MG63 (cell line): ENCODE measurements at regions not wholly inside any gene's neighbourhood (a gene's known extent, or its start where the extent isn't known, plus 50 kb on each side); places are given as distances from the start of the nearest gene placed in this dataset.
"Not testable (repeated sequence)": the region's sequence is repeated elsewhere in the genome, so short reads cannot be mapped to it uniquely, and the experiment has no call there.

ENCODE experiments used
- DNase-seq: peaks from one replicate; pipeline ENCODE4 v3.0.0-alpha.2; 2020
- H3K27me3 ChIP-seq: fragments of 250-450 bp; sonication (Bioruptor Pico); 2 replicates; pipeline ENCODE4 v1.5.1; 2020; ENCODE audit warnings: mild to moderate bottlenecking, moderate library complexity
- H3K36me3 ChIP-seq: fragments of 250-450 bp; sonication (Bioruptor Pico); 2 replicates; pipeline ENCODE4 v1.5.1; 2020; ENCODE audit warnings: mild to moderate bottlenecking, moderate library complexity
- H3K4me3 ChIP-seq: fragments of 250-450 bp; sonication (Bioruptor Pico); 2 replicates; pipeline ENCODE4 v1.5.1; 2020; ENCODE audit warnings: mild to moderate bottlenecking, moderate library complexity
- H3K9me3 ChIP-seq: fragments of 250-450 bp; sonication (Bioruptor Pico); 2 replicates; pipeline ENCODE4 v1.5.1; 2020; ENCODE audit warnings: mild to moderate bottlenecking, moderate library complexity

DNA sequence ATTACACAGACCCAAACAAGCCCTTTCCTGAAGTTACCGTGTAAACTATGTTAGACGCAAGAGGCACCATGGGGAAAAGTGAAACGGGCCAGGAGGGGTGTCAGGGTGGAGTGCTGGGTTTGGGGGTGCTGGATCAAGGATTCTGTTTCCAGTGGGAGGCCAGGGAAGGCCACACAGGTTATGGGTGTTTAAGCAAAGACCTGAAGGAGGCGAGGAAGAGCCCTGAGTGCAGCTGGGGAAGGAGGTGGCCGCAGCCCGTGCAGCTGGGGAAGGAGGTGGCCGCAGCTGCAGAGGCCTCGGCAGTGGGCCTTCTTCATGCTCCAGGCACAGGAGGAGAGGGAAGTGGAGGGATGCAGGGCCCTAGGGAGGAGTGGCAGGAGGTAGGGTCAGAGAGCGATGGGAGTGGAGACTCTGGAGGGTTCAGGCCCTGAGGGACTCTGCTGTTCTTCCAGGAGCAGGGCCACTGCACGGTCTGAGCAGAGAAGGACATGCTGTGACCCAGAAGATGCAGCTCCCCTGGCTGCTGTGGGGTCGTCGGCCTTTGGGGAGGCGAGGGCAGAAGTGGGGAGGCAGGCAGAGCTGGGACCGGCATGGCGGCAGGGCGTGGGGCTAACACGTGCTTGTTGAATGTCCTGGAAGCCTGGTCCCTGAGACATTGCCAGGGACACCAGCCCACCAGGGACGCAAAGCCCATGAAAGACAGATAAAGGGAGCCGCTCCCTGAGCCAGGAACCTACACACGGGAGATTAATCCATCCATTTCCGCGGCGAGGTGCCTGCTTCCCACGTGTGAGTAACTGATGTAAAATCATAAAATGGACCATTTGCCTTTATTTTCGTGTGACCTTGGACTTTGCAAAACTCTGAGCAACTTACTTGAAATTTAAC, 1049.1 kb downstream of the BRD1 start:
- no peaks in the 10 kb centered on the region for H3K27me3 ChIP-seq
- H3K4me3 ChIP-seq = no peak overlapping the region
- H3K36me3 ChIP-seq = no peaks in the 10 kb centered on the region
- no peak for DNase-seq
- H3K9me3 ChIP-seq = peaks cover 2% of the 10 kb centered on the region; the same call in 1 of the 2 replicates

DNA sequence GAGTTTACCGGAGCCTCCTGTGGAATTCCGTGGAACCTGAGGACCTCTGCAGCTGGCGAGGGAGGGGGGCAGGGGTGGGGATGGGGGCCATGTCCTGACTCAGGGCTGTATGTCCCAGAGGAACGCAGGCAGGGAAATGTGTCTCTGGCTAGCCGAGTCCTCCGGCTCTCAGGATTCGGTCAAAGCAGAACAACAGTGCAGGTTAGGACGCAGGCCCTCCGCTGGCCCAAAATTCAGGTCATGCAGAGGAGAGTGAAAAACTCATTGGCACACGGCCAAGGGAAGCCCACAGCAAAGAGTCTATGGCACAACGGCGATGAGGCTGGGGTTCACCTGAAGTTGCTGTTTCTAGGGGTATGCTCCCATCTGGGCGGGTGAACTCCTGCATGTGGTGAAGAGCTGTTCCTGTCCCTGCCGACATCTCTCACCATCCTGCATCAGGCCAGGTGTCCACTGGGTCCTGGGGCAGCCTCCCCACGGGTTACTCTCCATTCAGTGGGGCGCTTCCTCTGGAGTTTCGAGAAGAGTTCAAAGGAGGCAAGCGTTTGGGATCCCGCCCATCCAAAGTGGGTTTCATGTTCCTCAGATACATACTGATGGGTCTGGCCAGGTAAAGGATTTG, 1055.3 kb downstream of the BRD1 start:
- no peak for DNase-seq
- no peaks in the 10 kb centered on the region for H3K27me3 ChIP-seq
- peaks cover 2% of the 10 kb centered on the region; the same call in 1 of the 2 replicates for H3K9me3 ChIP-seq
- no peaks in the 10 kb centered on the region for H3K36me3 ChIP-seq
- H3K4me3 ChIP-seq = no peak overlapping the region

DNA sequence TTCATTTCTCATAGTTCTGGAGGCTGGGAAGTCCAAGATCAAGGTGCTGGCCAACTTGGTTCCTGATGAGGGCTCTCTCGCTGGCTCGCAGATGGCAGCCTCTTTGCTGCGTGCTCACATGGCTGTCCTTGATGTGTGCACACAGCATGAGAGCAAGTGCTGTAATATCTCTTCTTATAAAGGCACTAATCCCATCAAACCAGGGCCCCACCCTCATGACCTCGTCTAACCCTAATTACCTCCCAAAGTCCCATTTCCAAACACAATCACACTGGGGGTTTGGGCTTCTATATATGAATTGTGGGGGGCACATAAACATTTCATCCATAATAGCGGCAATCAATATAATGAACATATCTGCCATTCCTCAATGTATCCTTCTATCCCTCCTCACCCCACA, 1062.1 kb downstream of the BRD1 start:
- no peaks in the 10 kb centered on the region for H3K36me3 ChIP-seq
- H3K9me3 ChIP-seq = no peaks in the 10 kb centered on the region
- H3K27me3 ChIP-seq = no peaks in the 10 kb centered on the region
- H3K4me3 ChIP-seq = no peak overlapping the region
- DNase-seq = no peak

DNA sequence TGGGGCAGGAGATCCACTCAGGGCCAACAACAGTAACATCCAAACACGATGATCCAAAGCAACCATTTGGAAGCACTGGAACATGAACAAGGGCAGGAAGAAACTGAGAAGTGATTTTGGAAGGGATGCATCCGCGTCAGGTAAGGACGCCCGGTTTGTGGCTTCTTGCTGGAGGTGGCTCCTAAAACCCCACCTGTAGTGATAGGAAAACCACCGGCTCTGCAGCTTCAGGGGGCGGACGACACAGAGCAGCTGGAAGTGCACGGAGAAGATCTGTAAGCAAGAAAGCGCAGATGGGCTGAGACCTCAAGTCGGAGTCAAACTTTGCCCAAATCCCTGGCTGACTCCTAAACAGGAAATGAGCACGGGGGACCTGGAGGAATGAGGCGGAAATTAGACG, 1066.1 kb downstream of the BRD1 start:
- no peak for DNase-seq
- Histone ChIP-seq H3K36me3 (no peaks in the 10 kb centered on the region), H3K4me3 (no peak overlapping the region), H3K9me3 (no peaks in the 10 kb centered on the region), H3K27me3 (no peaks in the 10 kb centered on the region)

DNA sequence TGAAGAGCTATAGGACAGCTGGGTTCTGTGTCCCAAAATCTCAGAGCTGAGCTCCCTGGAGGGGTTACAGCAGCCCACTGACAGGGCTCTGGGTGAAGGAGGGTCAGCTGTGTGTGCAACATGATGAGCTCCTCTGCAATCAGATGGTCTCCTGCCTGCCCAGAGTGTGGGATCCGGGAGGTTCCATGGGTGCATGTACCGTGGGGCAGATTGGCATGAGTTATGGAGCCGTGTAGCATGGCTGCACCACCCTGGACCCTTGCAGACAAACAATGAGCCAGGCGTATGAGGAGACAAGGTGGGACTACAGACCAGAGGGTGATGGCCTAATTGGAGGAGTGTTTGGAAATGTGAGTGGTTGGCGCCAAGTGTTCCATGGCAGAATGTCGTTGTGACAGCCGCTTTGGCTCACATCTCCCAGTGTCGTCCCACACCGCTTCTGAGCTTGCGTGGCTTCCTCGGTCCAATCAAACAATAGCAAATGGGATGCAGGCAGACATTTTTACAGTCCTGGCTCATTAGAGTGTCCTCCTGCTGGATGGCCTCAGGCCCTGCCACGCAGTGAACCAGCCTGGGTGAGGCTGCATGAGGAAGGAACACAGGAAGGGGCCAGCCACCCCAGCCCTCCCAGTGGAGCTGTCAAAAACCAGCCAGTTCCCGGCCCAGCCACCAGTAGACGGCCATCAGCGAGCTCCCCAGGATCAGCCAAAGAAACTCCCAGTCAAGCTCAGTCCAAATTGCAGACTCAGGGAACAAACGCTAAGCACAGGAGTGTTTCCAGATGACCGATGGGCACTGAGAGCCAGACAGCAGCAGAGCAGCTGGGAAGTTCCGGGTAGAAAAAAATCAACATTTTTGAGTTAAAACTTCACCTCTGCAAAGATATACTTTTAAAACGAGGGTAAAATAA, 1066.9 kb downstream of the BRD1 start:
- Histone ChIP-seq H3K36me3 (no peaks in the 10 kb centered on the region), H3K27me3 (no peaks in the 10 kb centered on the region), H3K9me3 (no peaks in the 10 kb centered on the region), H3K4me3 (no peak overlapping the region)
- DNase-seq = no peak

DNA sequence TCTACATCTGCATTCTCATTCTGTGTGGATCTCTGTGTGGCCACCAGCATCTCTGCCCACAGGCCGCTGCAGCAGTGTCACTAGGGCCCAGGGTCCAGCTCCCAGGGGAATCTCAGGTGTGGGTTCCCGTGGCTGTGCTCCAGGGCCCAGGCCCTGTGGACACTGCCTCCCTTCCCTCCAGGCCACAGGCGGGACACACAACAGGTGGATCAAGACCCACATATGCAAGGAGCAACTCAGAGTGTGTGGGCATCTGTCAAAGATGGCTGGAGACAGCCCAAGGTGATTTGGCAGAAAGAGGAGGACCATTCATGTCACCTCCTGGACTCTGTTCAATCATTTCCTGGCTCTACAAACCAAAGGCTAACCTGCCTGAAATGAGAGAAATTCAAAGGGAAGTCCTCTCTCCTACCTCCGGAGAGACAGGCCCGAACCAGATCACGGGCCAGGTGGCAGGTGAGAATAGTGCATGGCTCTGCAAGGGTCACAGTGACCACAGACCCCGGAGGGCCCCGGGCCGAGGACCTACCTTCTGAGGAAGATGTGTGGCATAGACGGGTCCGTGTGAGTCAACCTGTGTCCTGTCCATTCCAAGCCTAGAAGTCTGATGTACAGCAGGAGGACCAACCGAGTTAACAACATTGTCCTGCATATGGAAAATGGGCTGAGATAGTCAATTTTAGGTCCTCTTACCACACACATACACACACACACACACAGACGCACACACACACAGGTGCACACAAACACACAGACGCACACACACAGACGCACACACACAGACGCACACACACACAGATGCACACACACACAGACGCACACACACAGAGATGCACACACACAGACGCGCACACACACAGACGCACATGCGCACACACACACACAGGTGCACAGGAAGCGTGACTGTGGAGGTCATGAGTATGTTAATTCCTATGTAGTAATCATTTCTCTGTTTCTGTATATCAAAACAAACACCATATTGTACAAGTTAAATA, 1068.5 kb downstream of the BRD1 start:
- Histone ChIP-seq H3K36me3 (no peaks in the 10 kb centered on the region), H3K4me3 (no peak overlapping the region), H3K27me3 (no peaks in the 10 kb centered on the region), H3K9me3 (no peaks in the 10 kb centered on the region)
- no peak for DNase-seq

DNA sequence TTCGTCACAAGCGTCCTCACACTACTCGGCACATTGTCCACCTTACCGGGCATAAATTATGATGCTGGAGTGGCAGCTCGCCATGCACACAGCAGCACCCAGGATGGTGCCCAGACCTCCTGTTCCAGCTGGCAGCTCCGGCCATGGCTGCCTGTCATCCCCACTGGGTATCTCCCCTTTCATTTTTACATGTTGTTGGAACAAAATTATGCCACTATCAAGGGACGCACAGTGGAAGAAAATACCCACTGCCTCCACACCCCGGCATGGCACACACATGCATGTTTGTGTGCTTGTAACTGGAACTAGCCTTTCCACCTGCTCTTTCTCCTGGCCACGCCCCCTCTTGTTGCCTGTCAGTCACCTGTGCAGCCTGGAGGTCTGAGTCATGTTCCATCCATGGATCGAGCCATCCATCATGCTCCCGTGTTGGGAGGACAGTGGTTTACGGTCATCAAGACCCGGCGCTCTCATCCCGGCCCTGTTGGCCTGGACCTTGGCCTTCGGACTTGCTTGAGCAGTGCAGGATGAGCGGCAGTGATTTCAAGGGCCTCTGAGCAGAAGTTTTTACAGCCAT, 1069.6 kb downstream of the BRD1 start:
- no peak for DNase-seq

DNA sequence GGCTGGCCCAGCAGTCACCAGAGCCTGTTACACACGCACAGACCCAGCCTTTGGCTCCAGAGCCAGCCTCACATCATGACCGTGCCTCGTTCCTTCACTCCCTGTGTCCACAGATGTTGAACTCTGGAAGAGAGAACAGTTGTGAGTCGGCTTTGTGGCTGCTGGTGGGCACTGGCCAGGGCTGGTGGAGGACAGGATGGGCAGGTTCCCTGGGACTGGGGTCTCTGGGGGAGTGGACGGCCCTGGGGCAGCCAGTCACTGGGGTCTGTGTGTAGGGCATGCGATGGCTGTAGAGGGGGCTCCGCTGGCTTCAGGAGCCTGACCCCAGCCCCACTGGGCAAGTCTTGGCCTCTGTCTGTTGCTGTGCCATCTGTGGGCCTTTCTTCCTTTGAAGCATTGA, 1070.1 kb downstream of the BRD1 start:
- no peaks in the 10 kb centered on the region for H3K9me3 ChIP-seq

More for the DNA sequence above, 1069.6 kb downstream of the BRD1 start:
- H3K9me3 ChIP-seq = no peaks in the 10 kb centered on the region
- H3K4me3 ChIP-seq = no peak overlapping the region
- H3K27me3 ChIP-seq = no peaks in the 10 kb centered on the region
- H3K36me3 ChIP-seq = no peaks in the 10 kb centered on the region

DNA sequence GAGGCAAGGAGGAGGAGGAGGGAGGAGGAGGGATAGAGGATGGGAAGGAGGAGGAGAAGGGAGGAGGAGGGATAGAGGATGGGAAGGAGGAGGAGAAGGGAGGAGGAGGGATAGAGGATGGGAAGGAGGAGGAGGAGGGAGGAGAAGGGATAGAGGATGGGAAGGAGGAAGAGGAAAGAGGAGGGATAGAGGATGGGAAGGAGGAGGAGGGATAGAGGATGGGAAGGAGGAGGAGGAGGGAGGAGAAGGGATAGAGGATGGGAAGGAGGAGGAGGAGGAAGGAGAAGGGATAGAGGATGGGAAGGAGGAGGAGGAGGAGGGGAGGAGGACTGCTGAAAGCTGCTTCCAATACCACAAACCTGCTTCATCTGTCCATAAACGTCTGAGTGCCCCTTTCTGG, 1070.5 kb downstream of the BRD1 start:
- not testable (repeated sequence) for H3K9me3 ChIP-seq, H3K36me3 ChIP-seq, H3K4me3 ChIP-seq, DNase-seq, H3K27me3 ChIP-seq

More for the DNA sequence above, 1070.1 kb downstream of the BRD1 start:
- no peaks in the 10 kb centered on the region for H3K27me3 ChIP-seq
- H3K4me3 ChIP-seq = no peak overlapping the region
- DNase-seq = no peak
- no peaks in the 10 kb centered on the region for H3K36me3 ChIP-seq

DNA sequence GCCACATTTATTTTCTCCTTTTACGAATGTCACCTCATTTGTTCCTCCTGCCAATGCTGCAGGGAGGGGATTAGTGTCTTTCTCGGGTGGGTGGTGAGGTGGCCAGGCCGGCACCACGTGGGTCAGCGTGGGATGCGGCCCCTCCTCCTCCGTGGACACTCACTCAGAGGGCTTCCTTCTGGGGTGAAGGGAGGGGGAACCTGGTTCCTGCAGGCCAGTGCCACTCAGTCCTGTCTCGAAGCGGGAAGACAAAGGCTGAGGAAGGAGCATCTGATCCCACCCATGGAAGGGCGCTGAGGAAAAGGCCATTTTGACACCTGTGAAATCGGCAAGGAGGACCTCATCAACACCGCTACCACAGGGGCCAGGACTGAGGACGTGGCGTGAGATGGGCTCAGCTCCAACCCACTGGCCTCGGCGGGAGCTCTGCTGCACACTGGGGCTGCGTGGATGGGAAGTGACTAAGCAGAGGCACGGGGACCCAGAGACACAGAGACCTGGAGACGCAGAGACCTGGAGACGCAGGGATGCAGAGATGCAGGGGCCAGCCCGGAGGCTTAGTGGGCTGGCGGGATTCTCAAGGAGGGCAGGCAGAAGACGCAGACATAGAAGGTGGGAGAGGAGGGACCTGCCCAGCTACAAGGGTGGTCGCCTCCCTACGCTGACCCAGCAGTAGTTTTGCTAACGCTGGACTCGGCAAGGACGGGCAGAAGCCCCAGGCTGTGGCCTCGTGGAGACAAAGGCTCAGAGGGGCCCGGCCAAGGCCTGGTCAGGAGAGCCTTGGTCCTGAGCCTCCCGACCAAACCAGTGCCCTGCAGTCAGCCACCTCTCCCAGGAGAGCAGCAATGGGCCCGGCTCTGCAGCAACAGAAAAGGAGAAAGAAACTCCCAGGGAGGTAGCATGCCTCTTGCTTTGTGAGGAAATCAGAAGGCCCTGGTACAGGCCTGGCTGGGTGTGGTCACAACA, 1071.2 kb downstream of the BRD1 start:
- no peaks in the 10 kb centered on the region for H3K27me3 ChIP-seq
- no peak overlapping the region for H3K4me3 ChIP-seq
- H3K36me3 ChIP-seq = no peaks in the 10 kb centered on the region
- no peak for DNase-seq
- H3K9me3 ChIP-seq = no peaks in the 10 kb centered on the region

DNA sequence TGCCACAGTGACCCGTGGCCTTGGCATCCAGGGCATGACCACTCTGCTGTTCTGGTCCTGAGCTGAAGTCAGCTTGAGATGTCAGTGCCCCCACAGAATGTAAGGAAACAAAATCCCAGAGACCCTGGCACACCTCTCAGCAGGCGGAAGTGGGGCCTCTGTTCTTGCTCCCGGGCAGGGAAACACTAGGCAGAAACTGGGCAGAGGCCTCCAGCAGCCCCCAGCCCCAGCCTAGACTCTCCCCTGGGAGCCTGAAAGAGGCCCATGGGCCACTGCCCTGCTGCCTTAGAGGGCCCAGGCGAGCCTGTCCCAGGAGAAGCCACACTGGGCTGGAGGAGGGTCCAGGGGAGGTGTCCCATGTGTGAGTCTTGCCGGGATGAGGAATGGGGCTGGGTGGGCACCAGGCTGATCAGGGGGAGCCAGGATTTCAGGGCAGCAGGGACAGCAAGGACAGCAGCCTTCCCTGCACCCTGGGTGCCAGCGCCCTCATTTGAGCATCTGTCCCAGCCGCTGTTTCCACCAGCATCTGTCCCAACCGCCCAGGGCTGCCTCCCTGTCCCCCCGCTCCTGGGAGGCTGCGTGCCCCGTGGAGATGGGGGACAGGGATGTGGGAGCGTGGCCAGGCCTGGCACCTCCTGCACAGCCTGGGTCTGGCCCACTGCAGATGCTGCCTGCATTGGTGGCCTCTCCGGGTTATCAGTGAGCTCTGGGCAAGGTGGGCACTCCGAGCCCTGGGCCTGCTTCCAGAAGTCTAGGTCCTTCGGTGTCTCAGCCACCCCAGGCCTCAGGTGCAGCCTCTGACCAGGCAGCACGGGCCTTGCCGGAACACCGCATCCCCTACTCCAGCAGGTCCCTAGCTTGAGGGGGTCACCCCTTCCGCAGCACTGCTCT, 1072.4 kb downstream of the BRD1 start:
- H3K4me3 ChIP-seq = no peak overlapping the region
- no peaks in the 10 kb centered on the region for H3K36me3 ChIP-seq
- H3K9me3 ChIP-seq = no peaks in the 10 kb centered on the region
- no peaks in the 10 kb centered on the region for H3K27me3 ChIP-seq
- no peak for DNase-seq

DNA sequence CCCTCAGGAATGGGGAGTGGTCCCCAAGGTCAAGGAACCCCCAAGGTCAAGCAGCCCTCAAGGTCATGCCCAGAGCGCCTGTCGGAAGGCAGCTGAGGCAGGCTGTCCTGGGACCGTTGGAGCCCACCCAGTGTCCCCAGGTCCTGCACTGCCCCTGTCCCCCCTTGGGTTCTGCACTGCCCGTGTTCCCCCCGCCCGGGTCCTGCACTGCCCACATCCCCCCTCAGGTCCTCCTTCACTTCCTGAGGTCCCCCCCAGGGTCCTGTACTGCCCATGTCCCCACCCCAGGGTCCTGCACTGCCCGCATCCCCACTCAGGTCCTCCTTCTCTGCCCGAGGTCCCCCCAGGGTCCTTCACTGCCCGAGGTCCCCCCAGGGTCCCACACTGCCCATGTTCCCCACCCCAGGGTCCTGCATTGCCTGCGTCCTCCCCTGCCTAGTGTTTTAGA, 1073.0 kb downstream of the BRD1 start:
- no peak for DNase-seq
- Histone ChIP-seq H3K9me3 (no peaks in the 10 kb centered on the region), H3K27me3 (no peaks in the 10 kb centered on the region), H3K36me3 (no peaks in the 10 kb centered on the region), H3K4me3 (no peak overlapping the region)

DNA sequence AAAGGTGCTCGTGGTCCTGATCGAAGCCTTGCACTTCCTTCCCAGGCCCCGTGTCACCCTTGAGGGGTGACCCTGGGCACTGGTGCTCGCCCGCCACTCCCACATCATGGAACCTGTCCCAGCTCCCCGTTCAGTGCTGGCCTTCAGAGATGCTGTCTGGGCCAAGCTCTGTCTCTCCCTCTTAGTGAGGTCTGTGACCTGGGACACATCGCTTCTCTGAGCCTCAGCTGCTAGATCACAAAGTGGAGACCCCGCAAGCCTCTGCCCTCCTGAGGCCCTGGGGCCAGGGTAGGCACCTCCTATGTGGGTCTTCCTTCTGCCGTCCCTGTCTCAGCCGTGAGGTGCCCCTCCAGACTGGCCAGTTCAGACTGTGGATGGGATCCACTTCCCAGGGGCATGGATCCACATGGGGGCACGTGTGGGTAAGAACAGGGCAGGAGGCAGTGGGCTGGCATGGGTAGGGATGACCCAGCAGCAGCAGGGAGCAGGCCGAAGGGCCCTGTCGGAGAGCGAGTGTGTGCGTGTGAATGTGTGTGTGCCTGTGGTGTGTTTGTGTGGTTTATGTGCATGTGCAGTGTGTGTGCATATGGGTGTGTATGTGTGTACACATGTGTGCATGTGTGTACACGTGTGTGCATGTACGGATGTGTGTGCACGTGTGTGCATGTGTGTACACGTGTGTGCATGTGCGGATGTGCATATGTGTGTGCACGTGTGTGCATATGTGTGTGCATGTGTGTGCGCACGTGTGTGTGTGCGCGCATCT, 1073.7 kb downstream of the BRD1 start:
- H3K4me3 ChIP-seq = no peak overlapping the region
- no peaks in the 10 kb centered on the region for H3K27me3 ChIP-seq
- H3K9me3 ChIP-seq = no peaks in the 10 kb centered on the region
- H3K36me3 ChIP-seq = no peaks in the 10 kb centered on the region
- no peak for DNase-seq
